Vagina (tissue), 2 donors: ENCODE measurements at regions not wholly inside any gene's neighbourhood (a gene's known extent, or its start where the extent isn't known, plus 50 kb on each side); places are given as distances from the start of the nearest gene placed in this dataset.

Source experiments
- DNase-seq, 2 donors: peaks; one replicate each; pipeline ENCODE4 v3.0.0-alpha.2; 2017; ENCODE audit errors: extremely low spot score in 2 of 2
- H3K27ac ChIP-seq: fragments of 200-600 bp; sonication (generic); one replicate; pipeline ENCODE4 v1.5.1; 2019
- H3K27me3 ChIP-seq: fragments of 200-600 bp; sonication (generic); one replicate; pipeline ENCODE4 v1.5.1; 2019
- H3K36me3 ChIP-seq, 2 donors: fragments of 200-600 bp; sonication (generic); one replicate each; pipeline ENCODE4 v1.5.1; 2017 to 2019
- H3K4me1 ChIP-seq: fragments of 200-600 bp; sonication (generic); one replicate; pipeline ENCODE4 v1.5.1; 2019
- H3K4me3 ChIP-seq, 2 donors: fragments of 200-600 bp; sonication (generic); 1 replicate in 1 of 2; 2 replicates in 1 of 2; pipeline ENCODE4 v1.5.1; 2016 to 2019
- H3K9me3 ChIP-seq: fragments of 200-600 bp; sonication (generic); one replicate; pipeline ENCODE4 v1.5.1; 2019
- POLR2A ChIP-seq, 2 donors: fragments of 450-650 bp; IDR thresholded peaks; one replicate each; pipeline ENCODE4 v1.6.1; 2017; ENCODE audit warnings: antibody characterized with exemption in 2 of 2, mild to moderate bottlenecking in 2 of 2, moderate library complexity in 2 of 2
- POLR2AphosphoS5 ChIP-seq, 2 donors: sonication (generic); formaldehyde crosslinking; IDR thresholded peaks; one replicate each; pipeline ENCODE4 v1.9.0; 2017; ENCODE audit warnings: antibody characterized with exemption in 2 of 2, mild to moderate bottlenecking in 2 of 2, low read depth in 1 of 2; ENCODE audit not compliant: insufficient read depth in 1 of 2
- intact Hi-C: fragments of 100-400 bp; cut with DNase I; formaldehyde crosslinking; loops from one replicate; pipeline ENCODE4 v1.15.1; 2023
- TF ChIP-seq, protein P1 (sequence below), 3 experiments: fragments of 450-650 bp in 2 of 3; fragments of 200-600 bp in 1 of 3; sonication (generic) in 1 of 3; IDR thresholded peaks; one replicate each; pipeline ENCODE4 v1.5.1; 2017 to 2019; ENCODE audit warnings: antibody characterized with exemption in 3 of 3, mild to moderate bottlenecking in 2 of 3, moderate library complexity in 2 of 3

DNA sequence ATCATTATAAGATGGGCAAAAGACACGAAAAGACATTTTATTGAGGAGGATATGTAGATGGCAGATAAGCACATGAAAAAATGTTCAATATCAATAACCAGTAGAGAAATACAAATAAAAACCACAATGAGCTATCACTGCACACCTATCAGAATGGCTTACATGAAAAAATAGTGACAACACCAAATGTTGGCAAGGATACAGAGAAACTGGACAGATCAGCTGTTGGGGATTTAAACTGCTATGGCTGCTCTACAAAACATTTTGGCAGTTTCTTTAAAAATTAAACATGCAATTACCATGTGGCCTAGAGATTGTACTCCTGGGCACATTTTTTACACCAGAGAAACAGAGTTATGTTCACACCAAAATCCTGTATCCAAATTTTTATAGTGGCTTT, 172.7 kb upstream of the TENT5A start:
- H3K9me3 ChIP-seq, result no peaks in the 10 kb centered on the region
- no peaks in the 10 kb centered on the region for H3K27me3 ChIP-seq
- DNase-seq, result no peak
- TF ChIP-seq, protein P1, sequence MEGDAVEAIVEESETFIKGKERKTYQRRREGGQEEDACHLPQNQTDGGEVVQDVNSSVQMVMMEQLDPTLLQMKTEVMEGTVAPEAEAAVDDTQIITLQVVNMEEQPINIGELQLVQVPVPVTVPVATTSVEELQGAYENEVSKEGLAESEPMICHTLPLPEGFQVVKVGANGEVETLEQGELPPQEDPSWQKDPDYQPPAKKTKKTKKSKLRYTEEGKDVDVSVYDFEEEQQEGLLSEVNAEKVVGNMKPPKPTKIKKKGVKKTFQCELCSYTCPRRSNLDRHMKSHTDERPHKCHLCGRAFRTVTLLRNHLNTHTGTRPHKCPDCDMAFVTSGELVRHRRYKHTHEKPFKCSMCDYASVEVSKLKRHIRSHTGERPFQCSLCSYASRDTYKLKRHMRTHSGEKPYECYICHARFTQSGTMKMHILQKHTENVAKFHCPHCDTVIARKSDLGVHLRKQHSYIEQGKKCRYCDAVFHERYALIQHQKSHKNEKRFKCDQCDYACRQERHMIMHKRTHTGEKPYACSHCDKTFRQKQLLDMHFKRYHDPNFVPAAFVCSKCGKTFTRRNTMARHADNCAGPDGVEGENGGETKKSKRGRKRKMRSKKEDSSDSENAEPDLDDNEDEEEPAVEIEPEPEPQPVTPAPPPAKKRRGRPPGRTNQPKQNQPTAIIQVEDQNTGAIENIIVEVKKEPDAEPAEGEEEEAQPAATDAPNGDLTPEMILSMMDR (IDR thresholded peaks at IDR 0.05), result no peak
- no peak for TF ChIP-seq POLR2AphosphoS5 (IDR thresholded peaks at IDR 0.05; ENCODE audit: insufficient read depth in 1 of 2, low read depth in 1 of 2)
- no peak for TF ChIP-seq POLR2A (IDR thresholded peaks at IDR 0.05)
- H3K27ac ChIP-seq, result no peak overlapping the region
- H3K36me3 ChIP-seq, result no peaks in the 10 kb centered on the region
- H3K4me3 ChIP-seq, result no peak overlapping the region
- H3K4me1 ChIP-seq, result no peaks in the 10 kb centered on the region
- intact Hi-C loops, result no loop called here

DNA sequence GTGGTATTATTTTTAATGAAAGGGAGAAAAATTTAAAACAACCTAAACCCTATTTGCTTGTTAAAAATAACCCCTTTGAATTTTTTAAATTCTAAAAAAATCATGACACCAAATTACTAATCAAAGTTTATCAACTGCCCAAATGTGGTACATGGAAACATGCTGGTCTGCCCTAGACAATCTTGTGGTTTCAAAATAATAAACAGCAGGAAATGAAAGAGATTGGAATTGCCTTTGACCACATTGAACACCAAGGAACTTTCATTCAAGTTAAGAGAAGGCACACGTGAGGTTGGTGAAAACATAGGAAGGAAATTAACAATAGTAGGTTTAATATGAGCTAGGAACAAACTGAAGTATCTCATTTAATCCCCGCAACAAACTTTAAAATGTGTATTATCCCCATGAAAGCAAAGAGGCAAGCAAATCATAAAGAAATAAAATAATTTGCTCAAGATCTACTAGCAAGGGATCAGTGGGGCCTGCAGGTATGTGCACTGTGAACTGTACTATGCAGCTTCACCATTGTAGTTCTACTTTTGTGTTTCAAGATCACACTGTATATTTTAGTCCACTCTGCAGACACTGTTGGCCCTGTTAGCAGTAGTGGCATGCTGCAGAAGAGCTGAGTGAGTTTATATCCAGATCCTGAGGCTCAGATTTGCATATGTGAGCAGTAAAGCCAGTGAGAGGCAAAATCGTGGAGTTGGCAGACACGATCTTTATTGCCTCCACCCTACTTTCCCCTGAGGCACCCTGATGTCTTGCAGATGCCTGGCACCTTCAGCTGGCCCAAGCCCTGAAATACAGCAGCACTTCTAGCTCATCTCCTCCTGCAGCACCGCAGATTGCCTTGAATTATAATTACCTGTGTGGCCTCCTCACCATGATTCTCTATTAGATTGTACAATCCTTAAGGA, 157.8 kb upstream of the TENT5A start:
- H3K4me1 ChIP-seq, result no peaks in the 10 kb centered on the region
- H3K9me3 ChIP-seq, result no peaks in the 10 kb centered on the region
- no peak for DNase-seq
- H3K27ac ChIP-seq, result no peak overlapping the region
- no peaks in the 10 kb centered on the region for H3K36me3 ChIP-seq
- TF ChIP-seq POLR2A (IDR thresholded peaks at IDR 0.05) (no peak), POLR2AphosphoS5 (IDR thresholded peaks at IDR 0.05; ENCODE audit: insufficient read depth in 1 of 2, low read depth in 1 of 2) (no peak)
- TF ChIP-seq, protein P1 (IDR thresholded peaks at IDR 0.05), result no peak
- no peaks in the 10 kb centered on the region for H3K27me3 ChIP-seq
- intact Hi-C loops, result no loop called here
- no peak overlapping the region for H3K4me3 ChIP-seq

DNA sequence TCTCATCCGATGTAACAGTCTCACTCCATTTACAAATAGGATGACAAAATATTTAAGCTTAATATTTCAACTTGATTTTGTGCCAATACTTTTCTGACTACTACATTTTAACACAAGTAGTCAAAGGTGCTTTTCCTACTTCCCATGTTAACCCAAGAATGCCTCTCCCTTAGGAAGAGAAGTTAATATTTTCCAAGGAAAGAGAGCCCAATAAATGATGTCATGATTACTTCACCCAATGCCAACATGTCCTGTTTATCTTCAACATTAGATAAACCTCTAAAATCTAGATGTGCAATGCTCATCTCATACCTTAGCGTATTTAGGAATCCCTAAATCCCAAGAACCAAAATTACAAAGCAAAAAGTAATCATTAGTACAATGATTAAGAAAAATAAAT, 156.7 kb upstream of the TENT5A start:
- DNase-seq, result no peak
- TF ChIP-seq, protein P1 (IDR thresholded peaks at IDR 0.05), result no peak
- no peak for TF ChIP-seq POLR2A (IDR thresholded peaks at IDR 0.05)
- no peak for TF ChIP-seq POLR2AphosphoS5 (IDR thresholded peaks at IDR 0.05; ENCODE audit: insufficient read depth in 1 of 2, low read depth in 1 of 2)
- Histone ChIP-seq H3K4me3 (no peak overlapping the region), H3K27me3 (no peaks in the 10 kb centered on the region), H3K27ac (no peak overlapping the region), H3K4me1 (no peaks in the 10 kb centered on the region), H3K9me3 (no peaks in the 10 kb centered on the region), H3K36me3 (no peaks in the 10 kb centered on the region)
- intact Hi-C loops, result no loop called here

DNA sequence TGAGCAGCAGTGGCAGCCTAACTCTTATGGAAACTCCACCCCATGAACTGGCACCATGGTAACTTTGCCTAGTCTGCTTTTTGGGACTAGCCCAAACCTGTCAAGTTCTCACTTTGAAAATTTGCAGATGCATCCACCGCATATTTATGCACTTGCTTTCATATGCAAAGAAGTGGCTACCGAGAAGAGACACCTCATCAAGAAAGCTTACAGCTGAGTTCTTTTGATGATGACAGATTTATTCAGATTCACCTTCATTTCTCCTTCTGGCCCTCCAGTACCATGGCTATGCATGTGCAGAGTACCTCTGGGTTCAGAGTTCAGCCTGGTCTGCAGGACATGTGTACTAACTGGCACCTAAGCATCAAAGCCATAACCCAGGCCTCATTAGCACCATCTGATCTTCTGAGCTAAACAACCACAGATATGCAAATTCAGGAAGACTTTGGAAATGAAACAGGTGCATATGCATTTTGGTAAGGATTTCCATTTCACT, 154.3 kb upstream of the TENT5A start:
- Histone ChIP-seq H3K9me3 (no peaks in the 10 kb centered on the region), H3K27ac (no peak overlapping the region), H3K4me1 (no peaks in the 10 kb centered on the region), H3K4me3 (no peak overlapping the region), H3K27me3 (no peaks in the 10 kb centered on the region), H3K36me3 (no peaks in the 10 kb centered on the region)
- DNase-seq, result no peak
- TF ChIP-seq, protein P1 (IDR thresholded peaks at IDR 0.05), result no peak
- no peak for TF ChIP-seq POLR2AphosphoS5 (IDR thresholded peaks at IDR 0.05; ENCODE audit: insufficient read depth in 1 of 2, low read depth in 1 of 2)
- no peak for TF ChIP-seq POLR2A (IDR thresholded peaks at IDR 0.05)
- intact Hi-C loops, result no loop called here

DNA sequence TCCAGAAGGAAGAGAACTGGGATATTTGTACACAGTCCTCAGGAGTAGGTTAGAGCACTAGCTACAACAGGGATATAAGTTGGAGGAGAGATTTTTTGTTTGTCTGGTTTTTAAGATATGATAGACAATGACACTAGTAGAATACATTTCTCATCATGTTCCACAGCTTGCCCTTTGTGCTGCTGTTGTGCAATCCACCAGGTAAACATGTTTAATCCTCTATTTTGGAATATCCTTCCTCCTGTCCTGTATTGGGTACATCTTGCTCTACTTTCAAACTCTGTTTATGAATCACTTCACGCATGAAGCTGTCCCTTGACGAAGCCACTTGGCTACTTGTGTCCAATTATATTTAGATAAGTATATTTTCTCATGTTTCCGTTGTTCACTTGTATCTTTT, 153.6 kb upstream of the TENT5A start:
- H3K36me3 ChIP-seq, result no peaks in the 10 kb centered on the region
- no peak overlapping the region for H3K4me3 ChIP-seq
- intact Hi-C loops, result no loop called here
- no peaks in the 10 kb centered on the region for H3K9me3 ChIP-seq
- H3K27ac ChIP-seq, result no peak overlapping the region
- DNase-seq, result no peak
- TF ChIP-seq POLR2AphosphoS5 (IDR thresholded peaks at IDR 0.05; ENCODE audit: insufficient read depth in 1 of 2, low read depth in 1 of 2) (no peak), POLR2A (IDR thresholded peaks at IDR 0.05) (no peak)
- TF ChIP-seq, protein P1 (IDR thresholded peaks at IDR 0.05), result no peak
- H3K27me3 ChIP-seq, result no peaks in the 10 kb centered on the region
- no peaks in the 10 kb centered on the region for H3K4me1 ChIP-seq
